Left colon (tissue), 2 donors: ENCODE measurements at regions not wholly inside any gene's neighbourhood (a gene's known extent, or its start where the extent isn't known, plus 50 kb on each side); places are given as distances from the start of the nearest gene placed in this dataset.

ENCODE experiments used
- ATAC-seq: fragments of 200-7000 bp; cut with Tn5 transposase; one replicate; pipeline ENCODE4 v1.9.1; 2020; ENCODE audit warnings: mild to moderate bottlenecking, moderate library complexity
- DNase-seq, 2 donors: peaks; one replicate each; pipeline ENCODE4 v3.0.0-alpha.2; 2020
- intact Hi-C, 2 donors: fragments of 100-400 bp; cut with DNase I in 1 of 2; cut with micrococcal nuclease in 1 of 2; formaldehyde crosslinking; loops; one replicate each; pipeline versions ENCODE4 v1.11.2 to v1.14.0; 2022; cut with DNase I, micrococcal nuclease
- donor health status: DM: no; HTN: no; CAD: no.
- donor health status: DM: yes; HTN: yes; CAD: no.

DNA sequence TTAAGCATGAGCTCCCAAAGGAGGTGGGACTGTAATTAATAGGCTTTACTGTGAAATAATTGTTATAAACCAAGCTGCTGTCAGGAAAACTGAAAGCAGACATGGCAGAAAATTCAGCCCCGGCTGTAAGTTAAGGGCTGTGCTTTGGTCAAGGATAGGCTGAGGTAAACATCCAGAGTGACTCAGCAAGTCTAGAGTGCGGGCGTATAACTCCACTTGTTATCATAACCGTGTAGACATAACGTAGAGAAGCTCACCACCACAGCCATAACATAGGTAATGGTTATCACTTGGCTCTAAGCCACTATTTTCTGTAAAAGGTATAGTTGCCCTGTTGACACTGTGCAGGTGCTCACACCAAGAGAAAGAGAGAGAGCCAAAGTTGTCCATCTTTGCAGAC, 316.8 kb downstream of the DCDC2C start:
- ATAC-seq: no peak
- intact Hi-C loops: no loop called here
- DNase-seq: no peak

DNA sequence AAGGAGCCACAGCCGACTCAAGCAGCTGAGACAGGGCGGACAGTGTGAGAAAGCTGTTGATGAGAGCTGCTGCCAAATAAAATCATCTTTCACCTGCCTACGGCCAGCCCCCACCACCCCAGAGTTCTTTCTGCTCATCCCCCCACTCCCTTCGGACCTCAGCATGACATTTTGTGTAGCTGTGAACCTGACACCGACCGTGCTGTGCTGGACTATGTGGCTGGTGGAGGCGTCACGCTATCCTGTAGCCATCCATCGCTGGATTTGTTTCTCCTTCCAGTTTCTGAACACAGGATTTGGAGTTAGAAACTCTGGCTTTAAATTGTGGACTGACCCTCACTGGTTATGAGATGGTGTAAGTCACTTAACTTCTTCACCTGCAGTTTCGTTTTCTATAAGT, 317.3 kb downstream of the DCDC2C start:
- intact Hi-C loops: no loop called here
- ATAC-seq (no peak), DNase-seq (no peak)

GRCh38 chr2:4024605-4025004, 321.2 kb downstream of the DCDC2C start:
- ATAC-seq: no peak
- intact Hi-C loops: no loop called here
- DNase-seq: no peak

DNA sequence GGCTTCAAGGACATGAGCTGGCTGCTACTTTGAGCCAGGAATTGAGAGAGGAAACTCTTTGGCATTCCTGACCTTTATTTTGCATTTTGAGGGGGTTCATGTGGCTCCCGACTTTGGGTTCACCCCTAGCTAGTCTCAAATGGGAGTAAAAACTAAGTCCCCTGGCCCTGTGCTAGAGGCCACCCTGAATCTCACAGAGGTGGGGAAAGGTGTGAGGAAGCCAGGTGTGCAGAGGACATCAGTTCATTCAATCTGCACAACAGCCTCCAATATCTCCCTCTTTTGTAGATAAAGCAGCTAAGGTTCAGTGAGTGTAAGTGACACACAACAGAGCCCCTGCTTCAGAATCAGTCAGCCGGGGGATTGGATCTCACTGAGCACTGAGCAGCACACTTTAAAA, 325.7 kb downstream of the DCDC2C start:
- ATAC-seq (no peak), DNase-seq (no peak)
- intact Hi-C loops: no loop called here

DNA sequence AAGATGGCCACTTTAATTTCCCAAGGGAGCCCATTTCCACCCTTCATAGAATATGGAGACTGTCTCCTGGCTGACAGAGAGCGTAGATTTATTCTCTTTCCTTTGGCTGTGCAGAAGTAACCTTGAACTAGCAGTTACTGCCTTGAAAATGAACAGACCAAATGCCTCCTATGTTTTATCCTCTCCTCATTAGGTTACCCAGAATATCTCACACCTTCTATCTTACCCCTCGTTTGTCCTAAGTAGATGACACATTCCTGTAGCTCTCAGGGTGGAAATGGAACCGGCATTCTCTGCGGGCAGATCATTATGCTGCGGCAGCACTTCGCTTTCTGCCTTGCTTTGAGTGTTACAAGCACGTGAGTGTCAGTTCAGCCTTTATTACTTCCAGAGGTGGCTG, 336.5 kb downstream of the DCDC2C start:
- DNase-seq (no peak), ATAC-seq (no peak)
- intact Hi-C loops: no loop called here

DNA sequence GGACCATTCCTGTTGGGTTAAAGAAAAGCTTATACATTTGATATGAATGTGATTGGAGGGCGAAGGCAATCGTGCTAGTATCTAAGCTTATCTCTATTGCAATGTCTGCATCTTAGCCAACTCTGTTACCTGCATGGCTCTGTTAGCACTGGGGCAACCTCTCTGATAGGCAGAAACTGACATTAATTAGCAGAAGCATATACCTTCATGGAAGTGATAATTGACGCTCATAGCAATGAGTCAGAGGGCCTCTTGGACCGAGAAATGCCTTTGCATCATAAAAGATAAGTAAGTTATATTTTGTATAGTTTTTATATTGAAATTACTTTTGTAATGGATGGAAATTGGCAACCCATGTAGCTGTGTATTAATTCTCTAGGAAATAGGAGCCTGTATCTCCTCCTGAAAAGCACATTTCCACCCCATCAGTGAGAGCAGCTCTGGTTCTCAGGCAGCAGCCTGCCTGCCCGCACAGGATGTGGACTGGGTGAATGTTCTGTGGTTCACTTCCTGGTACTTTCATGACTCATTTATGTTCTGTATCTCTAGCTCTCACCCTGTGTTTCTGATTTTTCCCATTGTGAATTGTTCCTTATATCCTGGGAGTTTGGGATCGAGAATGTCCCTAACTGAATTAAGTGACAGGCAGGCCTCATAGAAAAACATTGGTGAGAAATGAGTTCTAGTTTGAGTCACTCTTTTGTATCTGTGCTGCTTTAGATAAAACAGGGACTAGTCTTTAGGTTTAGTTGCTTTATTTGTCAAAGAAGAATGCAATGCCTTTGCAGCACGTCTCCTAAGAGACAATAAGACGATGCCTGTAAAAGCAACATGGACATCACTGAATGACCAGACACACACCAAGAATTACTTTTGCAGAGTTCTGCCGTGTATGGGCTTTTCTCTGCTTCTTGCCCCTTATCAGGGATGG, 344.9 kb downstream of the DCDC2C start:
- DNase-seq (no peak), ATAC-seq (no peak)
- intact Hi-C loops: no loop called here

- DNase-seq (no peak), ATAC-seq (no peak)
- intact Hi-C loops: no loop called here
These were observed 346.1 kb downstream of the DCDC2C start for GRCh38 chr2:4049463-4049862.

- ATAC-seq: no peak
- intact Hi-C loops: no loop called here
- DNase-seq: no peak
These were observed 350.6 kb downstream of the DCDC2C start for GRCh38 chr2:4053769-4054493.

DNA sequence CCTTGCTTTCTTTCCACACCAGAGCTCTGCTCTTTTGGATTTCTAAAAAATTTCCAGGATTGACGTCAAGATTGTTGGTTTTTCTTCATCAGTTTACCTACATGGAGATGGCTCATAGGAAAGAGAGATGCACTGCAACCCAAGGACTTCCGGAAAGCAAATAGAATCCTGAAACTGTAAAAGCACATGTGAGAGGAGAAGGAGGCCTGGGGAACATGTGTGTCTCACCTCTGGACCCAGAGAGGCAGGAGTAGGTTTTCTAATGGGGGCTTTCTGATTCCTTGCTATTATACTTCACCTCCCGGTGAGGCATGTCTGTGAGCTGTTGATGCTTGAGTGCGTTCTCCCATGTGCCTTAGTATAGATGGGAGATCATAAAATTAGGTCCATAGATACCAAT, 362.8 kb downstream of the DCDC2C start:
- no peak for ATAC-seq
- DNase-seq: no peak
- intact Hi-C loops: no loop called here

DNA sequence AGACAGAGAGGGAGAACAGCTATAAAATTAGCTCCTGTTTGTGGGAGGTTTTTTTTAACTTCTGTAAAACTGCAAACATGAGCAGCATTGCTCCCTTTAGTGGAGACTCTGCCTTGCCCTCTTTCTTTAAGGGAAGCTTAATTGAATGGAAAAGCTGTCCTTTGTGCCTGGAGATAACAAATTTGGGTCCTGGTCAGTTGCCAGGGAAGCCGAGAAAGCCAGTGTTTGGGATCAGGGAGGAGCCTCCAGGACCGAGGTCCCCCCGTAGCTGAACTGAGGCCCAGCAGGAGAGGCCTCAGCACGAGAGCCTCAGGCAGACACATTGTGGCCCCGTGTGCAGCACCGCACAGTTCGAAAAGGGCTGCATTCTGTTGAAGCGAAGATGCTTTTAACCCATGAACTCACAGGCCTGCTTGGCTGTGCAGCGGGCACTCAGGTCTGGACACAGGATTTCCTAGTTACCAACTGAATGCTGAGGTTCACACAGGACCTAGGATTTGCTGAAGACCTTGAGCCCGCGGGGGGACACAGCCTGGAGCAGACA, 369.7 kb downstream of the DCDC2C start:
- ATAC-seq (no peak), DNase-seq (no peak)
- intact Hi-C loops: no loop called here

DNA sequence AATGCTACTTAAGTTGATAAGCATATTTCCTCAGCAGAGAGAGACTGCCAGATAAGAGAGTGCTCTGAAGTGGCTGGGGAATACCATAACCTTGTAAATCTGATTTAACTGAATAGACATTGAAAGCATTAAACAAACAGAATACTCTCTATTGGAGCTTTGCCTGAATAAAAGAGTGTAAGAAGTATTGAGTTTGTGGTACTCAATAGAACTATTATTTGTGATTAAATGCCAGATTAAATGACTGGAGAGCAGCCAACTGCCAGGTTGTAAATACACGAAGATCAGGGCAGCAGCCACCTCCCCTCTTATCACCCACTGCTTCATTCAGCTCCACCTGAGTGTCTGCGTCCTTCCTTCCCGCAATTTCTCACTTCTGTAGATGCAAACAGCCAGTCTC, 373.6 kb downstream of the DCDC2C start:
- ATAC-seq (no peak), DNase-seq (no peak)
- intact Hi-C loops: no loop called here

DNA sequence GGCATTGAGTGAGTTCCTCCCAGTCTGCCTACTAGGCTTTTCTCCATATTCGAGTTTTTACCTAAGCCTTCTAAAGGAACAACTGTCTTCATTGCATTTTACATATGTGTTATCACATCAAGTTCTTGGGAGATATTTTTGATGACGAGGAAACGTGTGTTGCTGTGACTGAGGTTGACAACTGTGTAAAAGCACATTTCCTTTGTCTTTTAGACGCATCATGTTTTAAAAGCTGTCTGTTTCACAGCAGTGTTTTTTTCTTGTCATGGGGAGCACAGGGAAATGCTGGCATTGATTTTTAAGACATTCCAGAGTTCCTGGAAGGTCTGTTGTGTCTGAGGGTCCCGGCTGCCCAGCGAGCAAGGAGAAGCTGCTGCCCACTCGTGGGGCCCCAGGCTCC, 381.8 kb downstream of the DCDC2C start:
- DNase-seq (no peak), ATAC-seq (no peak)
- intact Hi-C loops: no loop called here

GRCh38 chr2:4090668-4091630, 387.6 kb downstream of the DCDC2C start:
- no peak for DNase-seq
- intact Hi-C loops: no loop called here
- no peak for ATAC-seq

- no peak for DNase-seq
These were observed 388.5 kb downstream of the DCDC2C start for GRCh38 chr2:4091869-4092268.

GRCh38 chr2:4094743-4095142, 391.4 kb downstream of the DCDC2C start:
- intact Hi-C loops: no loop called here
- no peak for ATAC-seq
- no peak for DNase-seq

More at GRCh38 chr2:4091869-4092268, 388.5 kb downstream of the DCDC2C start:
- intact Hi-C loops: no loop called here
- no peak for ATAC-seq

DNA sequence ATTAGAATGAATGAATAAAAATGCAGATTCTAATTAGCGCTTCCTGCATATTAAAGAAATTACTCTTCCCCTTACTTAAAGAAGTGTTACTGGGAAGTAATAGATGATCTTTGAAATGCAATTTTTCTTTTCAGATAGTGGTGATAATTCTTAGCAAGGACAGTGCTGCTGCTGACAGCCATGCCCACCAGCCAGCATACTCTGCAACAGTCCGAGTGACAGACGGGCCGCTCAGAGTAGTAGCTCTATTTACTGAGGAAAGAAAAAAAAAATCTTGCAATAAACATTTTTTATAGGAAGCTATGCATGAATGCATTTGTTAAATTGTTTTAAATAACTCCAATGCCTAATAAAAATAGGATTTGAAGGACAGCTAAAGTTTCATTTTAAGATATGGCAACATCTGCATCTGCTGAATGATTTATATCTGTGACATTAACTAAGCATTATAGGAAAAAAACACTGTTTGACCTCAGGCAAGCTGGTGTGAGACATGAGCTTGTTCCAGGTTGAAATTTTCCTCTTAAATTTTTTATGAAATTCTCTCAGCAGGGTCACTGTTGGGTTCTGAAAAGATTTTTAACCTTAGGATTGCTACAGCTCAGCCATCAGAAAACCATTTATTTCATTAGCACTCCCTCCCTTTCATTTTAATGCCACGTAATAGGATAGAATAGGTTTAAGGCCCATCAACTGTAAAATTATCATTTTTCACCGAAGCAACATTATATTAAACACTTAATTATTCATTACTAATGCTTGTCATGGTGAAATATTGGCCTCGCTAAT, 393.8 kb downstream of the DCDC2C start:
- intact Hi-C loops: no loop called here
- no peak for DNase-seq
- ATAC-seq: no peak

DNA sequence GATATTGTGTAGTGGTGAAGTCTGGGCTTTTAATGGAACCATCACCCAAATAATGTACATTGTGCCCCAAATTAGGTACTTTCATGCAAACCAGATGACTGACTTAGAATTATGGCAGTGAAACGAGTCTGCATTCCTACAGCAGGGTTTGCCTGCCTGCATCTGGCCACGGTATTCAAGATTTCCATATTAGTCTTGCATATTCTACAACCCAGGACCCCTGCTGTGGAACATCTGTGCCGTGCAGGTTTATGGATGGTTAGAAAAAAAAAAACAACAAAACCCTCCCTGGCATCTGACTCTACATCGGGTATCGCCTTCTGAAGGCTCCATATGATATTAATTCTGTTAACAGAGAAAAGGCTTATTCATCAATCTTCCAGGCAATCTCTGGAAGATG, 394.8 kb downstream of the DCDC2C start:
- no peak for DNase-seq
- intact Hi-C loops: no loop called here
- no peak for ATAC-seq

DNA sequence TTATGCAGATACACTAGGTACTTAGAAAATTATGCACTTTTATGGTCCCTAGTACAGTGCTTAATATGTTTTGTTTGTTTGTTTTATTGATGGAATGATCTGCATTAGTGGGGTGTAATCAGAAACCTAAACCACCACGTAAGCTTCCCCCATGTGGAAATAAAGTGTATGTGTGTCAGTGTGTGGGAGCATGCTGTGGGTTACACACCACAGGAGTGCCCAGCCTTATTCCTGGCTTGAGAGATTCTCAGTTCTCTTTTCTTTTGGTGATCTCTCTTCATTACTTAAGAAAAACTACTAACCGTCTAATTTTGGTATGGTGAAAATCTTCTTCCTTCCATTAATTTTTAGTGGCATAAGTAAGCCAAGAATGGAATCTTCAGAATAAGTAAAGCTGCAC, 398.6 kb downstream of the DCDC2C start:
- DNase-seq (no peak), ATAC-seq (no peak)
- intact Hi-C loops: no loop called here
